ENCODE measurements at regions not wholly inside any gene's neighbourhood (a gene's known extent, or its start where the extent isn't known, plus 50 kb on each side); places are given as distances from the start of the nearest gene placed in this dataset.
A peak's percentile ranks its signal among the peaks of the same experiment; 100 is the strongest.
"Not testable (repeated sequence)": the region's sequence is repeated elsewhere in the genome, so short reads cannot be mapped to it uniquely, and the experiment has no call there.

DNA sequence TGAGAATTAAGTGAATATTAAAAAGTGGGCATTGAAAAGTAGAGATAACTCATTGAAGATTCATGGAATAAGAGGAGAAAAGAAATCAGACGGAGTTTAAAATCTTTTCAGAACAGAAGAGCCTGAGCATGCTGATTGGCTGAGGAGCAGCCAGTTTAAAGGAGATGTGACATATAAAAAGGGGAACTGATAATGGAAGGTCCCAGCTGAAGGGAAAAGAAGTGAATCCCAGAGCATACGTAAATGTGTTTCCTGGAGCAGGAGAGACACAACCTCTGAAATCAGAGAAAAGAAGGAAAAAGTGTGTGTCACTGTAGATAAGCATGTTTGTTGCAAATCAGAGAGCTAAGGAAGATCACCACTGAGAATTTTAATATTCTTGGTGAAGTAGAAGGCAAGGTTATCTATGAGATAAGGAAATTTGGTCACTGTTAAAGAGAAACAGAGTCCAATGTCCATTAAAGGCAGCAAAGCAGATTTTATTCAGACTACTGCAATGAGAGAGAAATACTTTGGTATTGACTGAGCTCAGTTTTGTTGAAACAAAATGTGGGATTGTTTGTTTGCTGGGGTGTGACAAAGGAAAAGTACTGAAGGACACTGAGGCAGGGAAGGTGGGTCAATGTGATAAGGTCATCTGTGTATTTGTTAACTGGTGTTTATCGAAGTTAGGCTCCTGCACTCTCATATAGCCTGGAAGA, 84.6 kb upstream of the WDR72 start:
- DNase-seq, result no peak

DNA sequence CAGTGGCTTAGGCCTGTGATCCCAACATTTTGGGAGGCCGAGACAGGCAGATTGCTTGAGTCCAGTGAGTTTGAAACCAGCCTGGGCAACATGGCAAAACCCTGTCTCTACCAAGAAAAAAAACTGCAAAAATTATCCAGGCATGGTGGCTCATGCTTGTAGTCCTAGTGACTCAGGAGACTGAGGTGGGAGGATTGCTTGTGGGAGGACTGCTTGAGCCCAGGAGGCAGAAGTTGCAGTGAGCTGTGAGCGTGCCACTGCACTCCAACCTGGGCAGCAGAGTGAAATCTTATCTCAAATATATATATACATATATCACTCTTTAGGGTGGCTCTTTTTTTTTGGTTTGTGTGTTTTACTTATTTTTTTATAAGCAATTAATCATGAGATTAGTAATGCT, 83.7 kb upstream of the WDR72 start:
- no peak for DNase-seq

DNA sequence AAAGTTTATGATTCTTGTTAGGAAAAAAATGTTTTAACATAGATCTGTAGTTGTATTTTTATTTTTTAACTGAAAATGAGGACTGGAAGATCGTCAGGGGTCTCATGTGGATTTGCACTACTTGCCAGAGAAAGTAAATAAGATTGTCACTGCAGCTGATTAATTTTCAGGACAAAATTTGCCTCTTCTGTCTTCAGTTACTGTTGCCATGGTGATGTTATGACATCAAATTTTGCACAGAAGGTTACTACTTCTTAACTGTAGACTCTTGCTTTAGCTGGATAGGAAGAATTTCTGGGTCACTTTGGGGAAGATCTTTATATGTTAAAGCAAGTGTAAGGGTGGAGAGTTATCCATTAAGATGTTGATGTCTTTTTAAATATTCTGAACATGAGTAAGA, 82.2 kb upstream of the WDR72 start:
- no peak for DNase-seq

DNA sequence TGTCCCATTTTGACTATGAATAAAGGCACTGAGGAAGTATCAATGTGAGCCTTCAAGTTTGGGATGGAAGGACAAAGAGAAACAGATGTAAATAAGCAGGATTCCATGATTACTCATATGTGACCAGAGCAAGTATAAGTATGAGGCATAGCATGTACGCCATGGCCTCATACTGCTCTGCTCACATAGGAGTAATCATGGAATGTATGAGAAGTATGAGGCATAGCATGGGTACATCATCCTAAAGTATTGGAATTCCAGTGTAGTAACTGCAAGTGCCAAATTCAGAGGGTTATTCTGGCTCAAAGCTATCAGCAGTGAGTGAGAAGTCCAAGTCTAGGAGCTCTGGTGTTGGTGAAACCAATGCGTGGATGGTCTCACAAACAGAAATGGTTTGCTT, 81.2 kb upstream of the WDR72 start:
- DNase-seq, result no peak

DNA sequence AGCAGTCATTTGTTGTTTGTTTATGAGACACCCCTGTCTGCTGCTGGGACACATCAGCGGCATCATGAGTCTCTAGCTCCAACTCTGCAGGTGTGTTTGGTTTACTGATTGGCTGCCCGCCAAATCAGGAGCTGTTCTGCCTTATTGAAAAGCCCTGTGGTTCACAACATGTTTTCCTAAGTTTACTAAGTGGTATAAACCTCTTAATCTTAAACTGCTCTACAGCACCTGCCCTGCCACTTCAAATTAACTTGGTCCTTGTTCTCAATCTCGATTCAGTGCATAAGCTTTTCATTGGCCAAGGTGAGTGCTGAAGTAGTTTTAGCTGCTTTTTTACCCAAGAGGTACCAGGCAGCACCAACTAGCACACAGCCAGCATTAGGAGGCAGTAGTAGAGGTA, 77.8 kb upstream of the WDR72 start:
- DNase-seq, result peak; percentile 90

DNA sequence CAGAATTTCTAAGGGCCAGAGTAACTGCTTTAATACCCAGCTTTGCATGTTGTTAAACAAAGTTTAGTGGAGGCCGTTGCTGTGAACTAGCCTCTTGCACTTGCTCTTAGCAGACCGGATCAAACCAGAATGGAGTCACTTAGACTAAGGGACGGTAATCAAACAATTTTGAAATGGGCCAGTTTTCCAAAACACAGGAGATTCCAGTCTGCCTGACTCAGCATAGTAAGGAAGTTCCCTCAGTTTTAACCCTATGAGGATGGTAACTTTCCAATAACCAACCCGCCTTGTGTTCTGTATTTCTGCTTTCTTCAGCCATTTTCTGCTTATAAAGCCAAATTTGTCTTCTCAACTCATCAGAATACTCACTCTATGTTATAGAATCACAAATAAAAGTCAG, 77.2 kb upstream of the WDR72 start:
- no peak for DNase-seq

DNA sequence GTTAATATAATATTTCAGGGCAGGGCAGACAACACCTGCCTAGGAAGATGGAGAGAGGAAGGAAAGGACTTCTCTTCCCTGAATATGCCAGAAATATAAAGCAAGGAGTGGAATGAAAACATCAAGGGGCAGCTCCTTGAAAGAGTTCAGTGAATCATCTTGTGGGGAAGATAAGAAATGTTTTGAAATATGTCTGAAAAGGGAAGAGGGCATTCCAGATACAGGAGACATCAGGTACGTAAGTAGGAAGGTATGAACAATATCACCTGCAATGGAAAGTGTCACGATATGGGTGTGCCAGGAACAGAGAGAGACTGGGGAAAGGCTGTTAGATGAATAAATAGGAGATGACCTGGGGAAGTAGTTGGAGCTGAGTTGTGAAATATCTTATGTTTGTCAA, 75.8 kb upstream of the WDR72 start:
- DNase-seq, result no peak

DNA sequence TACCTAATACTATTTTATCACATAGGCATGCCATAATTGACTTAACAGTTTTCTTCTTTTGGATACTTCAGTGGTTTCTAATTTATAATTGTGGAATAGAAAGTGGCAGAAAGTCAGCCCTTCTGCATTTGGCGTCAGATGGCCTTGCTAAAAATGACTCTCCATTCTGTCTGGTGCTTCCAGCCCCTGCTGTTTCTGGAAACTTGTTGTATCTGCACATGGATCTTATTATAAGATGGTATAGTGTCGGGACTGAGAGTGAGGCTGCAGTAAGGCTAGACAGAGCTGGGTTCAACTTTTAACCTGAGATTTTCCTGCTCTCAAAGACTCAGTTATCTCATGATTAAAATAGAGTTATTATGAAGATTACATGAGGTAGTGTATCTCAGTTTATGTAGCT, 74.8 kb upstream of the WDR72 start:
- DNase-seq, result no peak

DNA sequence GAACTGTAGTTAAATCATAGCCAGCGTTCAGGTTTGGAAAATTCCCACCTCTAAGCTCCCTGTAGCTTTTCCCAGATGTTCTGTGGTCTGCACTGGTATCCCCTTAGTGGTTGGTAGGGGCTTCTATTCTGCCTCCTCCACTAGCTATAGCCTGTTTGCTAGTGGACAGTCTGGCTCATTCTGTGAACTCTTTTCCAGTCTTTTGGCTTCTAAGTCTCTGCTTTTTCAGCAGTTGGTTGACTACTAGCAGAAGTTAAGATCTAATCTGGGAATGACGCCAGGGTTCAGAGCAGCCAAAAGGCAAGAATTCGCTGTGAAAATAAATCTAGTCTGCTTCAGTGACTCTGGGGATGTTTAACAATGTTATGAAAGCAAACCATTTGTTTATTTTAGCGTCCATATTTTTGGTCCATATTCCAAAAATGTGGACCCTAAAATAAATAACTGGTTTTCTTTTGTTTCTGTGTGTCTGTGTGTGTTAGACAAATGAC, 73.7 kb upstream of the WDR72 start:
- peak; percentile 17 for DNase-seq

DNA sequence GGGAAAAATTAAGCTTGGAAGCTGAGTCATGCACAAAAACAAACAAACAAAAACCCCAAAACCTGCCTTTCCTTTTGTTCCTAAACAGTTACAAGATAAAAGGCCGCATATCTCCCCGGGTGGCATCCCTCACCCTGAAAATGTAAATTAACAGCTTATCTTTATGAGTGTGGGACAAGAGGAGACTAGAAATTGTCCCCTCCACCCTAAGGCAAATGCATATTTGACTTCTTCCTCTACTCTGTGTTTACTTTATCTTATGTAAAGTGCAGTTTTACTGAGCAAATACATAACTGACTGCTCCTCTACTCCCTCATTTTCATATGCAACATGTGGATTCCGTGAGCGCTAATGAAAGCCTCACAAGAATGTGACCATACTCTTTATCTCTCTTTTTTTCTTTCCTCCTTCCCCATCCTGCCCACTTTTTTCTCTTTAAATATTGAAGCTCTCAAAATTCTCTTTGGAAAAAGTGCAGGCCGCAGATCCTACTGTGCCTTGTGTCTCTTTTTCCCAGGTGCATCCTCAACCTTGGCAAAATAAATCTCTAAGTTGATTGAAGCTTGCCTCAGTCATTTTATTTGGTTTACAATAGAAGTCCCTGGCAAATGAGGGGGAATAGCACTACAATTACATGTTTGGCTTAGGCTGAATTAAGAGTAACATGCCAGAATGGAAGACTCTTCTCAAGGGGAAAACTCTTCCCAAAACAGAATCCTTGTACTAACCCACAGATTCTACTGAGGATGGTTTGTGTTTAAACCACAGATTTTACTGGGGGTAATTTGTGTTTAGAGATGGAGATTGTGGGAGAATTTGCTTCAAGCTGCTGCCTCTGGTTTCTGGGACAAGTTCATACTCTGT, 72.7 kb upstream of the WDR72 start:
- no peak for DNase-seq

DNA sequence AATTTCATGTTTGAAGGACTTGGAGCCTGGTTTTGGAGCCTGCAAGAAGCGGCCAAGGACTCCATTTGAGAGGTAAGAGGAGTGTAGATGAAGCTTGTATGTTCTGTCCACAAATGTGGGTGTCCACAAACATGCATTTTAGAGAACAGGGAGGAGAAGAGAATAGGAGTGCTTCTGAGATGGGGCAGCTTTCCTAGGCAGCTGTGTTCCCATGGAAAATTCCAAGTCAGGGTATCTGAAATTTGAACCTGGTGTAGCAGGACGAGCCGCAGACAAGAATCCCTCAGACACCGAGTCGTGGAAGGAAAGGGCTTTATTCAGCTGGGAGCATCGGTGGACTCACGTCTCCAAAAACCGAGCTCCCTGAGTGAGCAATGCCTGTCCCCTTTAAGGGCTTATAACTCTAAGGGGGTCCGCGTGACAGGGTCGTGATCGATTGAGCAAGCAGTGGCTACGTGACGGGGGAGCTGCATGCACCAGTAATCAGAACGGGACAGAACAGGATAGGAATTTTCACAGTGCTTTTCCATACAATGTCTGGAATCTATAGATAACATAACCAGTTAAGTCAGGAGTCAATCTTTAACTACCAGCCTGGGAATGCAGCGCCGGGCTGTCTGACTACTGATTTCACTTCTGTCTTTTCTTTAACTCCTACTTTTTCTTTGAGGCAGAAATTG, 71.4 kb upstream of the WDR72 start:
- DNase-seq, result no peak

DNA sequence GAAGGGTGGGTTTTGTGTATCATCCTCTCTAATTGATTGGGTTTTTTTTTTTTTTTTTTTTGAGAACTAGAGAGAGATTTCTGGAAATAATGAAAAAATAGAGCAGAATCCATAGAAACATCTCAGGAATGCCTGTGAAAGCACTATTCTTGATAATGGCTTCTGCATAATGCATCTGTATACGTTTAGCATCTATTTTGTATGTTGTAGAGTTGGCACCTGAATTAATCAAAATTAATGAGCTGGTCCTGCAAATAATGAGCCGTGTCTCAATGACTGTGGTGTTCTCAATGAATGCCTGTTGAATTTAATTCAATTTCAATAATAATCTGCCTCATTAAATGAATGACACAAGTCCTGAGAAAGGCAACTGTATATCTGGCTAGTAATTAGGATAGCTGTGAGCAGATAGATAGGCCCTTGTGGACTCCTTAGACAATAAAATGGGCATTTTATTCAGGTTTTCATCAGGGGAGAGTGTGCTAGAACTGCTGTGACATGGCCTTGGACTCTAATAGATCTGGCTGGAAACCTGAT, 70.5 kb upstream of the WDR72 start:
- DNase-seq, result no peak

DNA sequence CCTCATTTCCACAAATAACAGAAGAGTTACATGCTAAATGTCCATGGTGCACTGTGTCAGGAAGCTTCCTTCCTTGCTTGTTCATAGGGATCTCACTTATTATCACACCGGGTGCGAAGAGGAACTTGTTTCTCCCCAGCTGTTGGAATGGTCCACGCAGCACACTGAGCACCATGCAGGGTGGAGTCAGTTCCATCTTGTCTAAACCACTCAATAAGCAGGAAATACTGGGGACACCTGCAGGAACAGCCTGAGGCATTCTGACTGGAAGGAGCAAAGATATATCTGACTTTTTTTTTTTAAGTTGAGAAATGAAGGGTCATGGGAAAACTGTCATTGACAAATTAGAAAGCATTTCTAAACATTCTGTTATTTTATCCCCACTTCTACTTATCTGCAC, 70.0 kb upstream of the WDR72 start:
- no peak for DNase-seq

DNA sequence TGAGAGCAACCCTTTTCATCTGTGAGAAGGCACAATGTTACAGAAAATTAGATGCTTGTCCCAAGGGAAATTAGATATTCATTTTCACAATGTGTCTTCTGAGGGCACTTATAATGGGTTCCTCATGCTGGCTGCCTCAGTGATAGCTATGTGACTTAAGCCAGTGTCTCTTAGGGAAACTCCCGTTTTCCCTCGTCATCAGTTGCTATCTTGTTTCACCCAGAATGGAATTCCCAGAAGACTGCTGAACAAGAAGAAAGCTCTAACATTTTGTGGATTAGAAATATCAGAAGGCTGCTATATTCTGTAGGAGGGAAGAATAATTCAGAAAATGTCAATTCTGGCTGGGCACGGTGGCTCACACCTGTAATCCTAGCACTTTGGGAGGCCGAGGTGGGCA, 67.9 kb upstream of the WDR72 start:
- DNase-seq, result no peak

DNA sequence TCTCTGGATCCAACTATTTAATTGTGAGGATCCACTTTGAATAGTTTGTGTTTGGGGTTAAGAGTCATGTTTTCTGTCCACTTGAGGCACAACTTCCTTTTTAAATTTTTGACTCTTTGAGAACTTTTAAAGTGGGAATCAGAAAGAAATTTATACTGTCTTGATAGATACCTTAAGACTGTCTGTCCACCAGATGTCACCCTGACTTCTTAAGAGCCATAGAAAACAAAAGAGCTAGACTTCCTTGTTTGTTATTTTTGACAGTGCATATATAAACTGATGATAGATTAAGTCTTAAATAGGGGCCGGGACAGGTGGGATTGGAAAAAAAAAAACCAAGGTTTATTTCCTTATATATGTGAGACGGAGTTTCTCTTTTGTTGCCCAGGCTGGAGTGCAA, 52.1 kb upstream of the WDR72 start:
- DNase-seq, result peak; percentile 19

DNA sequence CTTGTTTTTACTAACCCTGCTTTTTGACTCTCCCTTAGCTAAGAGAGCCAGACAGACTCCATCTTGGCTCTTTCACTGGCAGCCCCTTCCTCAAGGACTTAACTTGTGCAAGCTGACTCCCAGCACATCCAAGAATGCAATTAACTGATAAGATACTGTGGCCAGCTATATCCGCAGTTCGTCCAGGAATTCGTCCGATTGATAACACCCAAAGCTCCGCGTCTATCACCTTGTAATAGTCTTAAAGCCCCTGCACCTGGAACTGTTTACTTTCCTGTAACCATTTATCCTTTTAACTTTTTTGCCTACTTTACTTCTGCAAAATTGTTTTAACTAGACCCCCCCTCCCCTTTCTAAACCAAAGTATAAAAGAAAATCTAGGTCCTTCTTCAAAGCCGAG, 50.8 kb upstream of the WDR72 start:
- not testable (repeated sequence) for DNase-seq

Data from NCI-H1105 (cell line).